Neural progenitor cell (in vitro differentiated cells): ENCODE measurements at regions not wholly inside any gene's neighbourhood (a gene's known extent, or its start where the extent isn't known, plus 50 kb on each side); places are given as distances from the start of the nearest gene placed in this dataset.

ENCODE experiments used
- EZH2phosphoT487 ChIP-seq: fragments of 200-600 bp; sonication (generic); IDR thresholded peaks from 2 replicates; pipeline ENCODE4 v1.6.1; 2017; ENCODE audit warnings: antibody characterized with exemption
- TF ChIP-seq, protein P1 (sequence below): fragments of 200-600 bp; sonication (generic); IDR thresholded peaks from 2 replicates; pipeline ENCODE4 v1.5.1; 2017; ENCODE audit warnings: antibody characterized with exemption, mild to moderate bottlenecking

DNA sequence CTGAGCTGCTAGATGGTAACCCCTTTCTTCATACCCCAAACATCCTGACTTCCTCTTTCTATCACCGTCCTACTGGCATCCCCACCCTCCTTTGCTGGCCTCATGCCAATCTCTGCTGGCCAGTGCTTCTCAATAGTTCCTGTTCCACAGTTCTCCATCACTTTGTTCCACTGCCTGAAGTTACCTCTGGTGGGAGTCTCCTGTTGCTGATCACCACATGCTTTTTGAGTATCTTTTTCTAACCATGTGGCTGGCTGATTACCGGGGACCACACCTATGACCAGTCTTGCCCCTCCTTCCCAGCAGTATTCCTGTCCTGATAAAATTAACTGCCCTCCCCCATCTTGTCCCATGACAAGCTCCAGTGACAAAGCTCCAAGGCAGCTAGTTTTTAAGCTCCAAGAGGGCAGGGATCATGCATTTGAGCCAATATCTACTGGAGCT lies 380.4 kb upstream of the CCL2 start:
- TF ChIP-seq EZH2phosphoT487 = no peak
- TF ChIP-seq, protein P1, sequence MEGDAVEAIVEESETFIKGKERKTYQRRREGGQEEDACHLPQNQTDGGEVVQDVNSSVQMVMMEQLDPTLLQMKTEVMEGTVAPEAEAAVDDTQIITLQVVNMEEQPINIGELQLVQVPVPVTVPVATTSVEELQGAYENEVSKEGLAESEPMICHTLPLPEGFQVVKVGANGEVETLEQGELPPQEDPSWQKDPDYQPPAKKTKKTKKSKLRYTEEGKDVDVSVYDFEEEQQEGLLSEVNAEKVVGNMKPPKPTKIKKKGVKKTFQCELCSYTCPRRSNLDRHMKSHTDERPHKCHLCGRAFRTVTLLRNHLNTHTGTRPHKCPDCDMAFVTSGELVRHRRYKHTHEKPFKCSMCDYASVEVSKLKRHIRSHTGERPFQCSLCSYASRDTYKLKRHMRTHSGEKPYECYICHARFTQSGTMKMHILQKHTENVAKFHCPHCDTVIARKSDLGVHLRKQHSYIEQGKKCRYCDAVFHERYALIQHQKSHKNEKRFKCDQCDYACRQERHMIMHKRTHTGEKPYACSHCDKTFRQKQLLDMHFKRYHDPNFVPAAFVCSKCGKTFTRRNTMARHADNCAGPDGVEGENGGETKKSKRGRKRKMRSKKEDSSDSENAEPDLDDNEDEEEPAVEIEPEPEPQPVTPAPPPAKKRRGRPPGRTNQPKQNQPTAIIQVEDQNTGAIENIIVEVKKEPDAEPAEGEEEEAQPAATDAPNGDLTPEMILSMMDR = no peak
